Uterus (tissue), 2 donors: ENCODE measurements at regions not wholly inside any gene's neighbourhood (a gene's known extent, or its start where the extent isn't known, plus 50 kb on each side); places are given as distances from the start of the nearest gene placed in this dataset.

Experiments used
- CTCF ChIP-seq, 4 experiments: fragments of 200-600 bp in 2 of 4; fragments of 450-650 bp in 2 of 4; sonication (generic) in 2 of 4; IDR thresholded peaks; one replicate each; pipeline ENCODE4 v1.5.1; 2016 to 2019; ENCODE audit warnings: antibody characterized with exemption in 4 of 4, mild to moderate bottlenecking in 2 of 4, moderate library complexity in 1 of 4
- POLR2A ChIP-seq, 2 donors: fragments of 450-650 bp; IDR thresholded peaks; one replicate each; pipeline ENCODE4 v1.6.1; 2016; ENCODE audit warnings: antibody characterized with exemption in 2 of 2, mild to moderate bottlenecking in 1 of 2, moderate library complexity in 1 of 2

- TF ChIP-seq CTCF (IDR thresholded peaks at IDR 0.05) (no peak), POLR2A (IDR thresholded peaks at IDR 0.05) (no peak)
Measured at GRCh38 chr13:50292081-50292480, 276.8 kb downstream of the KCNRG start.
